H1 (cell line): ENCODE measurements at regions not wholly inside any gene's neighbourhood (a gene's known extent, or its start where the extent isn't known, plus 50 kb on each side); places are given as distances from the start of the nearest gene placed in this dataset.

Experiments
- POLR2A ChIP-seq, 2 experiments: IDR thresholded peaks; 1 replicate in 1 of 2; 2 replicates in 1 of 2; pipeline ENCODE4 v1.6.1; 2011; ENCODE audit warnings: low read depth in 2 of 2, low read length in 2 of 2, mild to moderate bottlenecking in 2 of 2; ENCODE audit errors: control extremely low read depth in 1 of 2
- SIRT6 ChIP-seq: IDR thresholded peaks from one replicate; pipeline ENCODE4 v1.7.1; 2012; ENCODE audit warnings: low read length, inconsistent platforms

DNA sequence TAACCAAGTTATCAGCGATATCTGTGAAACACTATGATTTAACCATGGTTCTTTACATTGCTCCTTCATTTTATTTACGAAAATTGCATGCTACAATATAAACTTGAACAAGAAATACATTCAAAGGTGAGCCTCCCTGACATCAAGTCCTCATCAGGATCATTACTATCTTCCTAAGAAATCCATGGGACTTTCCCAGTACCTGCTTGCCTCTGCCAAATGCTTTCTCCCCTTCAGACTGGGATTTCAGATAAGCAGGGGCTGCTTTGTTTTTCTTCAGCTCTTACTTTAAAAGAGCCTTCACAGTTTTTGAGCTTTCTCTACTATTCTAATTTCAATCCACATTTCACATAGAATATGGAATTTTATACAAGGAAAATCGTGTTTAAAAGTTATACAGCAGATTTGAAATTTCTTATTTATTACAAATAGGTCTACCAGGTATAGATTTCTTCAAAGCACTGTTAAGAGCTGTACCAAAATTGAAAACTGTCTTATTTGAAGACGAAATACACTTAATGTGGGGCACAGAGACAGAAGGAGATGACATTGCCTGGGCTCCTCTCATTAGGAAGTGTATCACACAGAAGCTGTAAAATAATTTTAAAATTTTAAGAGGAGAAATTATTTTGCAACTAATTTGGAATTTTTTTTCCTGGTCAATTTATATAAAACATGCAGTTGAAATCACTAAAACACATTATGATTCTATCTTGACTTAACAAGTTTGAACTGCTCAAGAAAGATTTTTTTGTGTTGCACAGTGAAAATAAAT is 615.0 kb upstream of the AGTR1 start (continued):
- no peak for TF ChIP-seq SIRT6
- TF ChIP-seq POLR2A (IDR thresholded peaks at IDR 0.05; ENCODE audit: control extremely low read depth in 1 of 2, low read depth in 2 of 2, low read length in 2 of 2): no peak
